ENCODE measurements at regions not wholly inside any gene's neighbourhood (a gene's known extent, or its start where the extent isn't known, plus 50 kb on each side); places are given as distances from the start of the nearest gene placed in this dataset.

GRCh38 chr4:180060159-180060889 is 2182.9 kb upstream of the TENM3 start:
- no peak for TF ChIP-seq EZH2 (IDR thresholded peaks at IDR 0.05; ENCODE audit: borderline replicate concordance, low read depth, low read length, poor library complexity, severe bottlenecking)
- TF ChIP-seq CTCF (conservative IDR thresholded peaks at IDR 0.05; ENCODE audit: low read depth, low read length) = peak; percentile 55
